AG08396 (cell line): ENCODE measurements at regions not wholly inside any gene's neighbourhood (a gene's known extent, or its start where the extent isn't known, plus 50 kb on each side); places are given as distances from the start of the nearest gene placed in this dataset.
A peak's percentile ranks its signal among the peaks of the same experiment; 100 is the strongest.
"Not testable (repeated sequence)": the region's sequence is repeated elsewhere in the genome, so short reads cannot be mapped to it uniquely, and the experiment has no call there.

Experiments used
- DNase-seq: peaks from one replicate; pipeline ENCODE4 v3.0.0; 2012; ENCODE audit warnings: low spot score, mixed read lengths

- DNase-seq, result no peak
Observed at GRCh38 chr4:43435291-43435690, 542.8 kb downstream of the GRXCR1 start.

GRCh38 chr4:43452948-43453347 is 560.4 kb downstream of the GRXCR1 start:
- no peak for DNase-seq

- DNase-seq, result peak; percentile 11
Observed at GRCh38 chr4:43456383-43456782, 563.9 kb downstream of the GRXCR1 start.

GRCh38 chr4:43457866-43458265 is 565.4 kb downstream of the GRXCR1 start:
- DNase-seq, result no peak

GRCh38 chr4:43458293-43458692 is 565.8 kb downstream of the GRXCR1 start:
- DNase-seq, result no peak

GRCh38 chr4:43471950-43472349 is 579.4 kb downstream of the GRXCR1 start:
- no peak for DNase-seq

GRCh38 chr4:43481526-43481925 is 589.0 kb downstream of the GRXCR1 start:
- no peak for DNase-seq

- DNase-seq, result no peak
Observed at GRCh38 chr4:43485196-43485595, 592.7 kb downstream of the GRXCR1 start.

GRCh38 chr4:43496188-43496587 is 603.7 kb downstream of the GRXCR1 start:
- no peak for DNase-seq

GRCh38 chr4:43496602-43497001 is 604.1 kb downstream of the GRXCR1 start:
- no peak for DNase-seq

- DNase-seq, result not testable (repeated sequence)
Observed at GRCh38 chr4:43505823-43506222, 613.3 kb downstream of the GRXCR1 start.

GRCh38 chr4:43512253-43512652 is 619.7 kb downstream of the GRXCR1 start:
- DNase-seq, result no peak

GRCh38 chr4:43525646-43526045 is 633.1 kb downstream of the GRXCR1 start:
- DNase-seq, result no peak

GRCh38 chr4:43547561-43547960 is 655.0 kb downstream of the GRXCR1 start:
- no peak for DNase-seq

- DNase-seq, result no peak
Observed at GRCh38 chr4:43550981-43551627, 658.6 kb downstream of the GRXCR1 start.

- DNase-seq, result no peak
Observed at GRCh38 chr4:43556262-43556661, 663.7 kb downstream of the GRXCR1 start.

- no peak for DNase-seq
Observed at GRCh38 chr4:43560047-43560446, 667.5 kb downstream of the GRXCR1 start.

GRCh38 chr4:43564107-43564506 is 671.6 kb downstream of the GRXCR1 start:
- no peak for DNase-seq

- no peak for DNase-seq
Observed at GRCh38 chr4:43564591-43564990, 672.1 kb downstream of the GRXCR1 start.

- no peak for DNase-seq
Observed at GRCh38 chr4:43567644-43568043, 675.1 kb downstream of the GRXCR1 start.

GRCh38 chr4:43586813-43587212 is 694.3 kb downstream of the GRXCR1 start:
- DNase-seq, result no peak

- no peak for DNase-seq
Observed at GRCh38 chr4:43587758-43588157, 695.2 kb downstream of the GRXCR1 start.

- DNase-seq, result no peak
Observed at GRCh38 chr4:43607400-43607799, 714.9 kb downstream of the GRXCR1 start.

- DNase-seq, result no peak
Observed at GRCh38 chr4:43607827-43608461, 715.4 kb downstream of the GRXCR1 start.
